GM10266 (cell line): ENCODE measurements at regions not wholly inside any gene's neighbourhood (a gene's known extent, or its start where the extent isn't known, plus 50 kb on each side); places are given as distances from the start of the nearest gene placed in this dataset.

Experiments
- DNase-seq: peaks from one replicate; pipeline ENCODE4 v3.0.0; 2012; ENCODE audit errors: extremely low spot score
- CTCF ChIP-seq: IDR thresholded peaks from 2 replicates; pipeline ENCODE4 v1.5.1; 2012; ENCODE audit warnings: mild to moderate bottlenecking, low read depth; ENCODE audit not compliant: control insufficient read depth, insufficient read depth; ENCODE audit errors: missing control alignments

GRCh38 chr14:39492267-39492666 is 60.0 kb upstream of the FBXO33 start:
- TF ChIP-seq CTCF = no peak
- no peak for DNase-seq

- TF ChIP-seq CTCF = peak; percentile 33
- no peak for DNase-seq
These were observed 58.9 kb upstream of the FBXO33 start for GRCh38 chr14:39491134-39491571.

GRCh38 chr14:39488600-39488999 is 56.4 kb upstream of the FBXO33 start:
- no peak for DNase-seq
- no peak for TF ChIP-seq CTCF

GRCh38 chr14:39483682-39484081 is 51.4 kb upstream of the FBXO33 start:
- DNase-seq = no peak
- TF ChIP-seq CTCF = no peak
